ENCODE measurements at regions not wholly inside any gene's neighbourhood (a gene's known extent, or its start where the extent isn't known, plus 50 kb on each side); places are given as distances from the start of the nearest gene placed in this dataset.

GRCh38 chr2:7400628-7401027, 483.4 kb downstream of the RNF144A start:
- no peaks in the 10 kb centered on the region for H3K79me2 ChIP-seq (ENCODE audit: insufficient read depth, low read length)

GRCh38 chr2:7403092-7403775, 486.0 kb downstream of the RNF144A start:
- H2AFZ ChIP-seq (ENCODE audit: low read length) = no peak overlapping the region
- no peaks in the 10 kb centered on the region for H3K79me2 ChIP-seq (ENCODE audit: insufficient read depth, low read length)
- H3K4me1 ChIP-seq (ENCODE audit: insufficient read depth, low read length, poor library complexity, severe bottlenecking) = peaks cover 15% of the 10 kb centered on the region
- H3F3A ChIP-seq (ENCODE audit: low read depth) = no peaks in the 10 kb centered on the region
- H3K36me3 ChIP-seq (ENCODE audit: insufficient read depth, low read length) = no peaks in the 10 kb centered on the region
- H3K9me2 ChIP-seq (replicated peaks; ENCODE audit: low read depth, low read length) = no peaks in the 10 kb centered on the region
- TF ChIP-seq CTCF (conservative IDR thresholded peaks at IDR 0.05; ENCODE audit: low read length) (no peak), EZH2phosphoT487 (IDR thresholded peaks at IDR 0.05; ENCODE audit: borderline replicate concordance) (no peak)
- no peak overlapping the region for H3K4me3 ChIP-seq (ENCODE audit: low read length, poor library complexity, severe bottlenecking)
- H3K4me2 ChIP-seq (ENCODE audit: low read depth, low read length, poor library complexity, severe bottlenecking) = peak overlapping the region; percentile 15
- H3K27me3 ChIP-seq (ENCODE audit: insufficient read depth, low read length, poor library complexity, severe bottlenecking) = peaks cover 65% of the 10 kb centered on the region
- no peak overlapping the region for H3K9ac ChIP-seq (ENCODE audit: low read depth, low read length, poor library complexity, severe bottlenecking)
- H4K20me1 ChIP-seq (ENCODE audit: insufficient read depth, low read length, poor library complexity, severe bottlenecking) = no peaks in the 10 kb centered on the region
- H3K9me3 ChIP-seq (ENCODE audit: insufficient read depth, low read depth, low read length) = no peaks in the 10 kb centered on the region

More at GRCh38 chr2:7400628-7401027, 483.4 kb downstream of the RNF144A start:
- Histone ChIP-seq H4K20me1 (ENCODE audit: insufficient read depth, low read length, poor library complexity, severe bottlenecking) (no peaks in the 10 kb centered on the region), H3K27me3 (ENCODE audit: insufficient read depth, low read length, poor library complexity, severe bottlenecking) (peaks cover 52% of the 10 kb centered on the region), H3K9me2 (replicated peaks; ENCODE audit: low read depth, low read length) (no peaks in the 10 kb centered on the region), H3K36me3 (ENCODE audit: insufficient read depth, low read length) (no peaks in the 10 kb centered on the region), H3K9ac (ENCODE audit: low read depth, low read length, poor library complexity, severe bottlenecking) (no peak overlapping the region), H2AFZ (ENCODE audit: low read length) (no peak overlapping the region), H3K4me2 (ENCODE audit: low read depth, low read length, poor library complexity, severe bottlenecking) (no peak overlapping the region), H3F3A (ENCODE audit: low read depth) (no peaks in the 10 kb centered on the region), H3K9me3 (ENCODE audit: insufficient read depth, low read depth, low read length) (no peaks in the 10 kb centered on the region), H3K4me3 (ENCODE audit: low read length, poor library complexity, severe bottlenecking) (no peak overlapping the region), H3K4me1 (ENCODE audit: insufficient read depth, low read length, poor library complexity, severe bottlenecking) (peaks cover 15% of the 10 kb centered on the region)
- no peak for TF ChIP-seq CTCF (conservative IDR thresholded peaks at IDR 0.05; ENCODE audit: low read length)
- no peak for TF ChIP-seq EZH2phosphoT487 (IDR thresholded peaks at IDR 0.05; ENCODE audit: borderline replicate concordance)

GRCh38 chr2:7405861-7406715, 488.9 kb downstream of the RNF144A start:
- no peaks in the 10 kb centered on the region for H4K20me1 ChIP-seq (ENCODE audit: insufficient read depth, low read length, poor library complexity, severe bottlenecking)
- TF ChIP-seq EZH2phosphoT487 (IDR thresholded peaks at IDR 0.05; ENCODE audit: borderline replicate concordance) = no peak
- no peak for TF ChIP-seq CTCF (conservative IDR thresholded peaks at IDR 0.05; ENCODE audit: low read length)

More at GRCh38 chr2:7405861-7406715, 488.9 kb downstream of the RNF144A start:
- no peak overlapping the region for H3K4me3 ChIP-seq (ENCODE audit: low read length, poor library complexity, severe bottlenecking)
- no peak overlapping the region for H3K9ac ChIP-seq (ENCODE audit: low read depth, low read length, poor library complexity, severe bottlenecking)
- H3K9me2 ChIP-seq (replicated peaks; ENCODE audit: low read depth, low read length) = no peaks in the 10 kb centered on the region
- H3F3A ChIP-seq (ENCODE audit: low read depth) = no peaks in the 10 kb centered on the region
- no peaks in the 10 kb centered on the region for H3K79me2 ChIP-seq (ENCODE audit: insufficient read depth, low read length)
- H3K4me2 ChIP-seq (ENCODE audit: low read depth, low read length, poor library complexity, severe bottlenecking) = no peak overlapping the region
- no peaks in the 10 kb centered on the region for H3K9me3 ChIP-seq (ENCODE audit: insufficient read depth, low read depth, low read length)
- H3K4me1 ChIP-seq (ENCODE audit: insufficient read depth, low read length, poor library complexity, severe bottlenecking) = peaks cover 18% of the 10 kb centered on the region
- H3K27me3 ChIP-seq (ENCODE audit: insufficient read depth, low read length, poor library complexity, severe bottlenecking) = peaks cover 40% of the 10 kb centered on the region
- no peaks in the 10 kb centered on the region for H3K36me3 ChIP-seq (ENCODE audit: insufficient read depth, low read length)
- H2AFZ ChIP-seq (ENCODE audit: low read length) = no peak overlapping the region

Measured in Loucy (cell line).